ENCODE measurements at regions not wholly inside any gene's neighbourhood (a gene's known extent, or its start where the extent isn't known, plus 50 kb on each side); places are given as distances from the start of the nearest gene placed in this dataset.
"Not testable (repeated sequence)": the region's sequence is repeated elsewhere in the genome, so short reads cannot be mapped to it uniquely, and the experiment has no call there.

GRCh38 chr6:102761872-102762271 lies 1368.4 kb downstream of the GRIK2 start:
- 60 to 68% (median 62%) methylated on average over 4 of the region's 4 CpGs for WGBS, 4 donors
- no peak for DNase-seq
- Histone ChIP-seq H3K36me3 (replicated peaks in 1 of 2) (no peaks in the 10 kb centered on the region), H3K4me3 (no peak overlapping the region), H3K27ac (no peak overlapping the region), H3K4me1 (replicated peaks in 1 of 2) (no peaks in the 10 kb centered on the region), H3K27me3 (no peaks in the 10 kb centered on the region), H3K9me3 (replicated peaks in 1 of 3) (no peaks in the 10 kb centered on the region)
- TF ChIP-seq POLR2A (IDR thresholded peaks at IDR 0.05): no peak
- no peak for TF ChIP-seq CTCF (IDR thresholded peaks at IDR 0.05)
- intact Hi-C loops (cut with DNase I): no loop called here

- Histone ChIP-seq H3K9me3 (replicated peaks in 1 of 3) (no peaks in the 10 kb centered on the region), H3K36me3 (replicated peaks in 1 of 2) (no peaks in the 10 kb centered on the region), H3K27me3 (no peaks in the 10 kb centered on the region), H3K4me1 (replicated peaks in 1 of 2) (no peaks in the 10 kb centered on the region), H3K27ac (no peak overlapping the region), H3K4me3 (no peak overlapping the region)
- 86 to 95% (median 90%) methylated on average over 2 of the region's 2 CpGs for WGBS, 4 donors
- intact Hi-C loops (cut with DNase I): no loop called here
- TF ChIP-seq POLR2A (IDR thresholded peaks at IDR 0.05) (no peak), CTCF (IDR thresholded peaks at IDR 0.05) (no peak)
- no peak for DNase-seq
Measured at GRCh38 chr6:102759415-102759814, 1365.9 kb downstream of the GRIK2 start.

DNA sequence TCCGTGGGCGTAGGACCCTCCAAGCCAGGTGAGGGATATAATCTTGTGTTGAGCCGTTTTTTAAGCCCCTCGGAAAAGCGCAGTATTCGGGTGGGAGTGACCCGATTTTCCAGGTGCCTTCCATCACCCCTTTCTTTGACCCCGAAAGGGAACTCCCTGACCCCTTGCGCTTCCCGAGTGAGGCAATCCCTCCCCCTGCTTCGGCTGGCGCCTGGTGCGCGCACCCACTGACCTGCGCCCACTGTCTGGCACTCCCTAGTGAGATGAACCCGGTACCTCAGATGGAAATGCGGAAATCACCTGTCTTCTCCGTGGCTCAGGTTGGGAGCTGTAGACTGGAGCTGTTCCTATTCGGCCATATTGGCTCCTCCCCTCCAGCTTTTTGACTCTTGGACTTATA lies 1365.0 kb downstream of the GRIK2 start:
- H3K27me3 ChIP-seq; intact Hi-C loops (cut with DNase I); H3K36me3 ChIP-seq (replicated peaks in 1 of 2); H3K9me3 ChIP-seq (replicated peaks in 1 of 3); H3K27ac ChIP-seq; H3K4me1 ChIP-seq (replicated peaks in 1 of 2); H3K4me3 ChIP-seq; DNase-seq: not testable (repeated sequence)
- 85 to 90% (median 87%) methylated on average over 3 to 19 of the region's 19 CpGs for WGBS, 4 donors

DNA sequence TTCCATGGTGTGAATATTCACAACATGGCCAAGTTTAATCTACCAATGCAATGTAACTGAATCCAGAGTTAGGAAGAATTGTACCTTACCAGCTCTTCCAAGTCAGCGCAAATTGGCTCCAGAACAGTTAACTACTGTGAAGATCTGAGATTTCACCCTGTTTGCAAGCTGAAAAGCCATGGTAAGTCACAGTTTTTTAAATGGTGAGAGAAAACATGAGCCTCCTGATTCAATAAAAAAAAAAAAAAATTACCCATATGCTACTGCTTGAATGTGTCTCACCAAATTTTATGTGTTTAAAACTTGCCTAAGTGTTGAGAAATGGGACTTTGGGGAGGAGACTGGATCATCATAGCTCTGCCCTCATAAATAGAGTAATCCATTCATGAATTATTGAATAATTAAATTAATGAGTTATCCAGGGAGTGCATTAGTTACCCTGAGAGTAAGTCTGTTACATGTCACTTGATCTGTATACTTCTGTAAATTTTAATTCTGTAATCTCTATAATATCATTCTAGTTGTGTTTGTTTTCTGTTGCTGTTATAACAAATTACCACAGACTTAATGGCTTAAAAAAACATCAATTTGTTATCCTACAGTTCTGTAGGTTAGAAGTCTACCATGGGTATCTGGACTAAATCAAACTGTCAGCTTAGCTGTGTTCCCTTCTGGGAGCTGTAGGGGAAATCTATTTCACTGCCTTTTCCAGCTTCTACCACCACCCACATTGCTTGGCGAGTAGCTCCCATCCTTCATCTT lies 1355.9 kb downstream of the GRIK2 start:
- H3K27ac ChIP-seq: no peak overlapping the region
- intact Hi-C loops (cut with DNase I): no loop called here
- no peaks in the 10 kb centered on the region for H3K27me3 ChIP-seq
- H3K4me3 ChIP-seq: no peak overlapping the region
- H3K36me3 ChIP-seq (replicated peaks in 1 of 2): no peaks in the 10 kb centered on the region
- H3K4me1 ChIP-seq (replicated peaks in 1 of 2): no peaks in the 10 kb centered on the region
- TF ChIP-seq POLR2A (IDR thresholded peaks at IDR 0.05): no peak
- TF ChIP-seq CTCF (IDR thresholded peaks at IDR 0.05): no peak
- no peaks in the 10 kb centered on the region for H3K9me3 ChIP-seq (replicated peaks in 1 of 3)
- DNase-seq: no peak
- 41 to 56% (median 51%) methylated on average over 2 of the region's 2 CpGs for WGBS, 4 donors

DNA sequence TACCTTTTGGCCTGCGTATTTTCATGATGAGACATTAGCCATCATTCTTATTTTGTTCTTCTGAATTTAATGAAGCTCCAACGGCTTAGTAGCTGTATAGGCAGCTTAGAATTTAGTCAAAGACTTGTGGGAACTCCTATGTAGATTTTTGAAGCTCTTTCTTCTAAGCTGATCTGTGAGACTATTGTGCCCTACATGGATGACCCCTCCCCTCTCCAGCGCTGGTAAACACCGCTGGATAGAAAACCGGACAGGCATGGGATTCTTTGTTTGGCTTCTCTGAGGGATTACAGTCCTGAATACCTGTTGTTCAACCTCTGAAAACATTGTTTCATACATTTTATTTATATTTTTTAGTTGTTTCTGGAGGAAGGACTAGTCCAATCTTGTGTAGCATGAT lies 1353.4 kb downstream of the GRIK2 start:
- Histone ChIP-seq H3K9me3 (replicated peaks in 1 of 3) (no peaks in the 10 kb centered on the region), H3K4me3 (no peak overlapping the region), H3K36me3 (replicated peaks in 1 of 2) (no peaks in the 10 kb centered on the region), H3K27me3 (no peaks in the 10 kb centered on the region), H3K27ac (no peak overlapping the region), H3K4me1 (replicated peaks in 1 of 2) (no peaks in the 10 kb centered on the region)
- no peak for TF ChIP-seq POLR2A (IDR thresholded peaks at IDR 0.05)
- no peak for TF ChIP-seq CTCF (IDR thresholded peaks at IDR 0.05)
- 79 to 86% (median 83%) methylated on average over 5 of the region's 5 CpGs for WGBS, 4 donors
- no peak for DNase-seq
- intact Hi-C loops (cut with DNase I): no loop called here
